ENCODE measurements at regions not wholly inside any gene's neighbourhood (a gene's known extent, or its start where the extent isn't known, plus 50 kb on each side); places are given as distances from the start of the nearest gene placed in this dataset.

DNA sequence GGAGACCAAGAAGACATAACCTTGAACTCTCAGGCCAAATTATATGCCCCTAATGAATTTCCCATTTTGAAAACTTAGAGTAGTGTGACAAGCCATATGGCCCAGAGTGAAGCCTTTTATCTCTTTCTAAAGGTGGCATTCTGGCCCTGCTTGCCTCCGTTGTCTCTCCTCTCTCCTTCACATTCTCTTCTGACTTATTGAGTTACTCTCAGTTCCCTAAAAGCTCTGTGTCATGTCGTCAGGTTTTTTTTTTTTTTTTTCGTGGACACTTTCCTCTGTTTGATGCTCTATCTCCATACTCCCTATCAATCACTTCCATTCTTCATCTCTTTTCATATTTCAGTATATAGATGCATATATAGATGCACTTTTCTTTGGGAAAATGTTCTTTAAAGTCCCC, 128.1 kb upstream of the RPRM start:
- no peak for FAIRE-seq
- H2BK120ac ChIP-seq (replicated peaks; ENCODE audit: low read depth, low read length): no peak overlapping the region
- H2BK5ac ChIP-seq (ENCODE audit: low read depth, low read length): no peak overlapping the region
- no peak overlapping the region for H3K23ac ChIP-seq (ENCODE audit: insufficient read length)
- no peak overlapping the region for H4K8ac ChIP-seq (ENCODE audit: extremely low read depth, insufficient read depth, low read length)
- no peak overlapping the region for H3K56ac ChIP-seq (replicated peaks; ENCODE audit: insufficient read length, low read depth, low read length)
- H3K18ac ChIP-seq (ENCODE audit: extremely low read depth, low read length): no peak overlapping the region
- no peak overlapping the region for H2BK20ac ChIP-seq (ENCODE audit: low read length)
- no peak overlapping the region for H4K5ac ChIP-seq (ENCODE audit: insufficient read length, low read depth, low read length)
- no peak overlapping the region for H2BK15ac ChIP-seq (ENCODE audit: low read length)
- no peak overlapping the region for H2AFZ ChIP-seq (ENCODE audit: low read length)
- no peak overlapping the region for H3K14ac ChIP-seq (ENCODE audit: insufficient read length)
- H3K27ac ChIP-seq (ENCODE audit: low read depth, low read length): no peak overlapping the region
- no peaks in the 10 kb centered on the region for H3K9me3 ChIP-seq (ENCODE audit: insufficient read depth in 2 of 2, low read depth in 1 of 2, low read length in 1 of 2)
- no peak overlapping the region for H4K91ac ChIP-seq (replicated peaks; ENCODE audit: insufficient read length, low read length)
- no peak overlapping the region for H3K4ac ChIP-seq (replicated peaks; ENCODE audit: insufficient read length, low read depth, low read length)
- no peaks in the 10 kb centered on the region for H3K79me2 ChIP-seq (ENCODE audit: control insufficient read depth in 1 of 2, insufficient read depth in 2 of 2, low read length in 2 of 2)
- 68% methylated on average over 2 of the region's 3 CpGs; no CpG with 5 or more reads in 1 of the 2 experiments for WGBS, 2 experiments (ENCODE audit: extremely low coverage in 1 of 2, insufficient coverage in 1 of 2, insufficient read length in 1 of 2, insufficient replicate concordance in 2 of 2, low coverage in 1 of 2, low lambda C conversion rate in 2 of 2, missing lambda C conversion rate in 1 of 2)
- CTCF ChIA-PET (ENCODE audit: partially characterized antibody): interaction anchor here (4.6 kb wide), 1 partner anchor 15 kb away, joined by 24 read pairs; no protein-coding TSS in a partner anchor
- H3K4me3 ChIP-seq (ENCODE audit: extremely low read depth in 1 of 4, insufficient read depth in 2 of 4, low read depth in 3 of 4, low read length in 4 of 4): no peak overlapping the region
- H3K9ac ChIP-seq (replicated peaks in 1 of 4; ENCODE audit: extremely low read depth in 1 of 4, low read depth in 3 of 4, low read length in 3 of 4): no peak overlapping the region
- H3K27me3 ChIP-seq (replicated peaks in 1 of 4; ENCODE audit: control insufficient read depth in 3 of 4, extremely low read depth in 1 of 4, insufficient read depth in 3 of 4, low read length in 3 of 4): no peaks in the 10 kb centered on the region
- DNase-seq (ENCODE audit: low read depth in 1 of 2, low spot score in 2 of 2): no peak
- H2AK5ac ChIP-seq (ENCODE audit: low read depth, low read length): no peak overlapping the region
- no peaks in the 10 kb centered on the region for H3K23me2 ChIP-seq (ENCODE audit: low read depth, low read length)
- H2BK12ac ChIP-seq (ENCODE audit: low read depth, low read length): no peak overlapping the region
- no peaks in the 10 kb centered on the region for H3K79me1 ChIP-seq (ENCODE audit: low read depth, low read length)
- no peak overlapping the region for H3K4me2 ChIP-seq (ENCODE audit: insufficient read depth in 1 of 2, low read depth in 2 of 2, low read length in 2 of 2)
- no peaks in the 10 kb centered on the region for H3K4me1 ChIP-seq (replicated peaks in 1 of 4; ENCODE audit: control insufficient read depth in 3 of 4, insufficient read depth in 4 of 4, low read length in 3 of 4)
- H3K36me3 ChIP-seq (ENCODE audit: control insufficient read depth in 2 of 4, insufficient read depth in 4 of 4, low read length in 3 of 4): no peaks in the 10 kb centered on the region
- no peaks in the 10 kb centered on the region for H4K20me1 ChIP-seq (replicated peaks in 1 of 2; ENCODE audit: control insufficient read depth in 1 of 2, insufficient read depth in 2 of 2, low read length in 2 of 2)
- POLR2A ChIA-PET (ENCODE audit: partially characterized antibody): no interaction called here
- TF ChIP-seq CTBP2 (IDR thresholded peaks at IDR 0.05; ENCODE audit: borderline replicate concordance, insufficient read depth, insufficient read length, low read length) (no peak), TCF12 (IDR thresholded peaks at IDR 0.05; ENCODE audit: low read depth, low read length) (no peak), KDM5A (IDR thresholded peaks at IDR 0.05; ENCODE audit: low read length) (no peak), FOSL1 (IDR thresholded peaks at IDR 0.05; ENCODE audit: insufficient read depth, low read depth, low read length) (no peak), KDM1A (IDR thresholded peaks at IDR 0.05; ENCODE audit: borderline replicate concordance, low read length) (no peak), SIRT6 (IDR thresholded peaks at IDR 0.05; ENCODE audit: low read length) (no peak), PHF8 (conservative IDR thresholded peaks at IDR 0.05; ENCODE audit: low read depth, low read length) (no peak), CREB1 (IDR thresholded peaks at IDR 0.05) (no peak), GABPA (IDR thresholded peaks at IDR 0.05; ENCODE audit: borderline replicate concordance, insufficient read depth, low read length) (no peak), RXRA (IDR thresholded peaks at IDR 0.05; ENCODE audit: insufficient read depth, low read depth, low read length) (no peak), POLR2AphosphoS5 (IDR thresholded peaks at IDR 0.05; ENCODE audit: low read depth, low read length) (no peak), SRF (IDR thresholded peaks at IDR 0.05; ENCODE audit: low read depth, low read length) (no peak), GTF2F1 (IDR thresholded peaks at IDR 0.05; ENCODE audit: borderline replicate concordance, low read depth, low read length) (no peak)
- TF ChIP-seq, protein P1, sequence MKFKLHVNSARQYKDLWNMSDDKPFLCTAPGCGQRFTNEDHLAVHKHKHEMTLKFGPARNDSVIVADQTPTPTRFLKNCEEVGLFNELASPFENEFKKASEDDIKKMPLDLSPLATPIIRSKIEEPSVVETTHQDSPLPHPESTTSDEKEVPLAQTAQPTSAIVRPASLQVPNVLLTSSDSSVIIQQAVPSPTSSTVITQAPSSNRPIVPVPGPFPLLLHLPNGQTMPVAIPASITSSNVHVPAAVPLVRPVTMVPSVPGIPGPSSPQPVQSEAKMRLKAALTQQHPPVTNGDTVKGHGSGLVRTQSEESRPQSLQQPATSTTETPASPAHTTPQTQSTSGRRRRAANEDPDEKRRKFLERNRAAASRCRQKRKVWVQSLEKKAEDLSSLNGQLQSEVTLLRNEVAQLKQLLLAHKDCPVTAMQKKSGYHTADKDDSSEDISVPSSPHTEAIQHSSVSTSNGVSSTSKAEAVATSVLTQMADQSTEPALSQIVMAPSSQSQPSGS (IDR thresholded peaks at IDR 0.05; ENCODE audit: low read length): no peak
